HG02678 (cell line): ENCODE measurements at regions not wholly inside any gene's neighbourhood (a gene's known extent, or its start where the extent isn't known, plus 50 kb on each side); places are given as distances from the start of the nearest gene placed in this dataset.

ENCODE experiments used
- ATAC-seq: cut with Tn5 transposase; IDR thresholded peaks from one replicate; pipeline ENCODE4 v1.9.1; 2021; ENCODE audit warnings: mild to moderate bottlenecking, moderate library complexity; ENCODE audit not compliant: unreplicated experiment

- no peak for ATAC-seq
Measured at GRCh38 chr9:82923912-82924605, 138.9 kb downstream of the RASEF start.
